Gastroesophageal sphincter (tissue), 2 donors: ENCODE measurements at regions not wholly inside any gene's neighbourhood (a gene's known extent, or its start where the extent isn't known, plus 50 kb on each side); places are given as distances from the start of the nearest gene placed in this dataset.

ENCODE experiments used
- EP300 ChIP-seq: sonication (generic); formaldehyde crosslinking; IDR thresholded peaks from one replicate; pipeline ENCODE4 v1.6.1; 2017; ENCODE audit warnings: antibody characterized with exemption, mild to moderate bottlenecking
- POLR2AphosphoS5 ChIP-seq: sonication (generic); formaldehyde crosslinking; IDR thresholded peaks from one replicate; pipeline ENCODE4 v1.6.1; 2017; ENCODE audit warnings: antibody characterized with exemption

DNA sequence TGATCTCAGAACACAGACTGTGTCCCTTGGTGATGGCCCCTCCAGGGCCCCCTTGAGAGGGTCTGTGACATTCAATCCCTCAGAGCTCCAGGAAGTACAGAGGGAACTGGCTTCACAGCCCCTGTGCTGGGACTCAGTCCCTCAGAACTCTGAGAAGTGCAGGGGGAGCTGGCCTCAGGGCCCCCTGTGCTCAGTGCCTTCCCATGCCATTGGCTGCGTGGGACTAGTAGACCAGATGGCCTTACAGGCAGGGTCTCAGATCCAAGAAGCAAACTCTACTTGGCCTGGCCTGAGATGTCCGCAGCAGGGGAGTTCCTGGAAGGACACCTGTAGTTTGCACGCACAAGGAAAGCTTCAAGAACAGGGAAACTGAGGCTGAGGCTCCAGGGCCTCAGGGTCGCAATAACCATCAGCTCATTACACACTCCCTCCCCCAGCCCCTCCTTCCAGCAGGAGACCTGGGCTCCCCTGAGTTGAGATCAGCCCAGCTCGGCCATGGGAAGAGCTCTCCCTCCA is 138.4 kb downstream of the BRD1 start:
- TF ChIP-seq EP300 (no peak), POLR2AphosphoS5 (no peak)
